Ovary (tissue), 3 donors: ENCODE measurements at regions not wholly inside any gene's neighbourhood (a gene's known extent, or its start where the extent isn't known, plus 50 kb on each side); places are given as distances from the start of the nearest gene placed in this dataset.

ENCODE experiments used
- CTCF ChIP-seq, 3 donors: fragments of 450-650 bp in 2 of 3; fragments of 200-600 bp in 1 of 3; IDR thresholded peaks; one replicate each; pipeline versions ENCODE4 v1.5.1 to v1.8.0; 2016 to 2022; ENCODE audit warnings: antibody characterized with exemption in 3 of 3, mild to moderate bottlenecking in 1 of 3
- EP300 ChIP-seq: sonication (generic); formaldehyde crosslinking; IDR thresholded peaks from one replicate; pipeline ENCODE4 v1.6.1; 2017; ENCODE audit warnings: antibody characterized with exemption
- POLR2A ChIP-seq: fragments of 450-650 bp; IDR thresholded peaks from one replicate; pipeline ENCODE4 v1.6.1; 2017; ENCODE audit warnings: antibody characterized with exemption, mild to moderate bottlenecking, moderate library complexity
- donor health status: DM: no; HTN: no; CAD: no.

- TF ChIP-seq CTCF (IDR thresholded peaks at IDR 0.05): no peak
- no peak for TF ChIP-seq POLR2A
- TF ChIP-seq EP300: no peak
Observed at GRCh38 chr19:31705656-31706055, 356.4 kb upstream of the TSHZ3 start.
